GM18498 (cell line): ENCODE measurements at regions not wholly inside any gene's neighbourhood (a gene's known extent, or its start where the extent isn't known, plus 50 kb on each side); places are given as distances from the start of the nearest gene placed in this dataset.
A peak's percentile ranks its signal among the peaks of the same experiment; 100 is the strongest.

Source experiments
- ATAC-seq: cut with Tn5 transposase; IDR thresholded peaks from one replicate; pipeline ENCODE4 v1.9.1; 2021; ENCODE audit warnings: mild to moderate bottlenecking, moderate library complexity; ENCODE audit not compliant: unreplicated experiment

GRCh38 chr14:22390824-22391461 is 198.1 kb downstream of the DAD1 start:
- ATAC-seq = no peak

- ATAC-seq = no peak
These were observed 198.8 kb downstream of the DAD1 start for GRCh38 chr14:22390195-22390594.

- no peak for ATAC-seq
These were observed 200.1 kb downstream of the DAD1 start for GRCh38 chr14:22388669-22389595.

- ATAC-seq = no peak
These were observed 201.2 kb downstream of the DAD1 start for GRCh38 chr14:22387776-22388241.

GRCh38 chr14:22386924-22387775 is 201.9 kb downstream of the DAD1 start:
- no peak for ATAC-seq

GRCh38 chr14:22384974-22385526 is 204.0 kb downstream of the DAD1 start:
- ATAC-seq = no peak

- ATAC-seq = no peak
These were observed 204.9 kb downstream of the DAD1 start for GRCh38 chr14:22384167-22384549.

GRCh38 chr14:22383515-22384166 is 205.4 kb downstream of the DAD1 start:
- ATAC-seq = peak; percentile 51

- no peak for ATAC-seq
These were observed 206.1 kb downstream of the DAD1 start for GRCh38 chr14:22382955-22383354.

- no peak for ATAC-seq
These were observed 206.6 kb downstream of the DAD1 start for GRCh38 chr14:22382395-22382794.

GRCh38 chr14:22381766-22382165 is 207.3 kb downstream of the DAD1 start:
- no peak for ATAC-seq

GRCh38 chr14:22381408-22381760 is 207.6 kb downstream of the DAD1 start:
- ATAC-seq = no peak

- ATAC-seq = no peak
These were observed 208.2 kb downstream of the DAD1 start for GRCh38 chr14:22380571-22381407.

- ATAC-seq = no peak
These were observed 209.3 kb downstream of the DAD1 start for GRCh38 chr14:22379727-22380126.

GRCh38 chr14:22378181-22378580 is 210.8 kb downstream of the DAD1 start:
- ATAC-seq = no peak

- no peak for ATAC-seq
These were observed 213.6 kb downstream of the DAD1 start for GRCh38 chr14:22375321-22375930.

- ATAC-seq = no peak
These were observed 218.8 kb downstream of the DAD1 start for GRCh38 chr14:22370084-22370847.

GRCh38 chr14:22358726-22359125 is 230.3 kb downstream of the DAD1 start:
- ATAC-seq = no peak
